Endothelial cell of umbilical vein (primary cell): ENCODE measurements at regions not wholly inside any gene's neighbourhood (a gene's known extent, or its start where the extent isn't known, plus 50 kb on each side); places are given as distances from the start of the nearest gene placed in this dataset.

Experiments used
- BruUV-seq: library from RNA; stranded (reverse); fragments of 400-500 nt; replicated peaks from 2 replicates; lab custom pipeline; 2021; lab: Mats Ljungman, UMichigan
- CTCF ChIA-PET: fragments of 300-600, 350-600 bp; sonication (Branson Sonifier 250); formaldehyde crosslinking; loops from one replicate; lab custom pipeline; 2021; ENCODE audit warnings: antibody characterized with exemption, inconsistent platforms; lab: Charles Lee
- POLR2A ChIA-PET: fragments of 300-600, 350-600 bp; sonication (Branson Sonifier 250); formaldehyde crosslinking; loops from one replicate; lab custom pipeline; 2021; ENCODE audit warnings: antibody characterized with exemption, inconsistent platforms; lab: Charles Lee
- DNase-seq: peaks from one replicate; pipeline ENCODE4 v3.0.0-alpha.2; 2011; ENCODE audit warnings: low read depth, low spot score
- FAIRE-seq: peaks from 2 replicates; lab custom pipeline; 2011; peaks lifted over from hg19 to GRCh38; lab: Jason Lieb, UNC
- H2AFZ ChIP-seq: 2 replicates; pipeline ENCODE4 v1.6.0; 2012; ENCODE audit warnings: low read depth, low read length, control low read depth, inconsistent platforms
- H3K27ac ChIP-seq: 2 replicates; pipeline ENCODE4 v1.5.1; 2011; ENCODE audit warnings: low read depth, mild to moderate bottlenecking, control low read depth, low read length, moderate library complexity; ENCODE audit not compliant: insufficient read depth
- H3K27me3 ChIP-seq, 2 experiments: 2 replicates each; pipeline versions ENCODE4 v1.6.0 to v1.6.1; 2011; ENCODE audit warnings: low read length in 2 of 2, mixed read lengths in 1 of 2; ENCODE audit not compliant: control insufficient read depth in 2 of 2, insufficient read depth in 2 of 2
- H3K36me3 ChIP-seq, 2 experiments: 2 replicates in 1 of 2; 3 replicates in 1 of 2; pipeline ENCODE4 v1.5.1; 2011; ENCODE audit warnings: low read length in 2 of 2, mild to moderate bottlenecking in 1 of 2, moderate library complexity in 1 of 2; ENCODE audit not compliant: control insufficient read depth in 2 of 2, insufficient read depth in 2 of 2; ENCODE audit errors: extremely low read depth in 1 of 2
- H3K4me1 ChIP-seq: 3 replicates; pipeline ENCODE4 v1.5.1; 2011; ENCODE audit warnings: mild to moderate bottlenecking, low read length; ENCODE audit not compliant: control insufficient read depth, insufficient read depth; ENCODE audit errors: extremely low read depth
- H3K4me2 ChIP-seq: 2 replicates; pipeline ENCODE4 v1.6.1; 2011; ENCODE audit warnings: low read length, control low read depth, mixed read lengths; ENCODE audit not compliant: insufficient read depth
- H3K4me3 ChIP-seq, 3 experiments: fragments of 200-600 bp in 1 of 3; sonication (generic), shearing (Covaris generic) in 1 of 3; replicated peaks in 1 of 3; 2 replicates each; pipeline ENCODE4 v1.5.1; 2011 to 2016; ENCODE audit warnings: control low read depth in 3 of 3, low read length in 3 of 3, mild to moderate bottlenecking in 2 of 3, inconsistent platforms in 1 of 3, low read depth in 1 of 3, moderate library complexity in 1 of 3; ENCODE audit not compliant: insufficient read depth in 1 of 3
- H3K79me2 ChIP-seq: 2 replicates; pipeline ENCODE4 v1.6.0; 2012; ENCODE audit warnings: low read length, inconsistent platforms; ENCODE audit not compliant: control insufficient read depth, insufficient read depth
- H3K9ac ChIP-seq: replicated peaks from 2 replicates; pipeline ENCODE3; 2011; ENCODE audit warnings: low read length, control low read depth; ENCODE audit not compliant: insufficient read depth; ENCODE audit errors: extremely low read depth
- H3K9me1 ChIP-seq: replicated peaks from 3 replicates; pipeline ENCODE4 v1.6.0; 2011; ENCODE audit warnings: mild to moderate bottlenecking, low read length; ENCODE audit not compliant: control insufficient read depth, insufficient read depth; ENCODE audit errors: extremely low read depth
- H3K9me3 ChIP-seq: replicated peaks from 2 replicates; pipeline ENCODE4 v1.5.1; 2012; ENCODE audit warnings: low read length, inconsistent platforms; ENCODE audit not compliant: control insufficient read depth, insufficient read depth
- H4K20me1 ChIP-seq: replicated peaks from 2 replicates; pipeline ENCODE3; 2011; ENCODE audit warnings: mild to moderate bottlenecking, low read length; ENCODE audit not compliant: control insufficient read depth, insufficient read depth; ENCODE audit errors: extremely low read depth
- EZH2 ChIP-seq: IDR thresholded peaks from 2 replicates; pipeline ENCODE4 v1.6.1; 2012; ENCODE audit warnings: borderline replicate concordance, low read depth, mild to moderate bottlenecking, moderate library complexity, low read length, inconsistent platforms; ENCODE audit not compliant: severe bottlenecking
- FOS ChIP-seq: IDR thresholded peaks from 2 replicates; pipeline ENCODE4 v1.6.1; 2011; ENCODE audit warnings: mild to moderate bottlenecking, low read length, moderate library complexity, borderline replicate concordance; ENCODE audit not compliant: insufficient read depth
- GATA2 ChIP-seq: IDR thresholded peaks from 2 replicates; pipeline ENCODE4 v1.7.0; 2011; ENCODE audit warnings: low read depth, mild to moderate bottlenecking, moderate library complexity, mixed read lengths, low read length; ENCODE audit not compliant: insufficient read length, insufficient read depth
- JUN ChIP-seq: IDR thresholded peaks from 2 replicates; pipeline ENCODE4 v1.6.1; 2011; ENCODE audit warnings: borderline replicate concordance, low read depth; ENCODE audit not compliant: insufficient read length, insufficient read depth
- MYC ChIP-seq: IDR thresholded peaks from one replicate; pipeline ENCODE4 v1.6.1; 2011; ENCODE audit warnings: mild to moderate bottlenecking, low read depth, low read length
- POLR2A ChIP-seq: IDR thresholded peaks from 2 replicates; pipeline ENCODE4 v1.6.1; 2012; ENCODE audit warnings: low read depth, mild to moderate bottlenecking, control low read depth, low read length
- POLR2AphosphoS5 ChIP-seq: IDR thresholded peaks from 2 replicates; pipeline ENCODE4 v1.6.1; 2012; ENCODE audit warnings: low read depth, mild to moderate bottlenecking, control low read depth, low read length, moderate library complexity; ENCODE audit not compliant: insufficient read depth
- dilution Hi-C: fragments of 300-500 bp; cut with MboI; formaldehyde crosslinking; loops from one replicate; pipeline ENCODE4 v1.15.0; 2019; ENCODE audit warnings: low sequenced_read_pairs; ENCODE audit not compliant: extremely low pct_ligation_motif_present
- intact Hi-C: fragments of 100-400 bp; cut with micrococcal nuclease; formaldehyde crosslinking; loops from one replicate; pipeline ENCODE4 v1.10.0; 2022
- TF ChIP-seq, protein P1 (sequence below): IDR thresholded peaks from 2 replicates; pipeline ENCODE4 v1.6.1; 2011; ENCODE audit not compliant: insufficient read depth, insufficient read length
- TF ChIP-seq, protein P2 (sequence below), 2 donors: IDR thresholded peaks; 1 replicate in 1 of 2; 2 replicates in 1 of 2; pipeline ENCODE4 v1.5.1; 2011; ENCODE audit warnings: low read length in 2 of 2, mild to moderate bottlenecking in 2 of 2, moderate library complexity in 2 of 2, control low read depth in 1 of 2, inconsistent platforms in 1 of 2, low read depth in 1 of 2; ENCODE audit not compliant: insufficient read depth in 1 of 2; ENCODE audit errors: extremely low read depth in 1 of 2

DNA sequence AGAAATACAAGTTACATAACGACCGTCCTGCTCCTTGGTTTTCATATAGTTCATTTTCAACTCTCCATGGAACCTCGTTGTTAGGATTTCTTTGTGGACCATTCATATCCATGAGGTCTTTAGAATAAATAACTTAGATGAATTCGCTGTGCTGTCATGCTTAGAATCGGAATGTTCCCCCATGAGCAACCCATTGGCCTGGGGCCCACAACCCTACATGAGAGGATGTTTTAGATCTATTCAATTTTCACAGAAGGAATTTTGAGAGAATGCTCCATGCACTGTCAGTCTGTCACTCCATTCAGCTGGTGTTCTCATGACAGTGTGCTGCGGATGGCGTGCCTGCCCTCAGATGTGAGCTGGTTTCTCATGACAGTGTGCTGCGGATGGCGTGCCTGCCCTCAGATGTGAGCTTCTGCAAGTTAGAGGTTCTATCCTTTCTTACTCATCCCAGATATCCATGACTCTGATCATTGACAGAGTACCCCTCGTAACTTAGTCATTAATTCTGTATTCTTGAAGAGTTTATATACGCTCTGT is 1193.1 kb downstream of the EFNB2 start:
- POLR2A ChIA-PET: no interaction called here
- no peaks in the 10 kb centered on the region for H3K9me3 ChIP-seq
- TF ChIP-seq, protein P1, sequence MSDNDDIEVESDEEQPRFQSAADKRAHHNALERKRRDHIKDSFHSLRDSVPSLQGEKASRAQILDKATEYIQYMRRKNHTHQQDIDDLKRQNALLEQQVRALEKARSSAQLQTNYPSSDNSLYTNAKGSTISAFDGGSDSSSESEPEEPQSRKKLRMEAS: no peak
- no TSS peak for BruUV-seq
- H3K27me3 ChIP-seq: no peaks in the 10 kb centered on the region
- H3K27ac ChIP-seq: no peak overlapping the region
- dilution Hi-C loops: no loop called here
- FAIRE-seq (no peak), DNase-seq (no peak)
- CTCF ChIA-PET: no interaction called here
- H3K9ac ChIP-seq: no peak overlapping the region
- no peaks in the 10 kb centered on the region for H3K4me1 ChIP-seq
- no peak overlapping the region for H2AFZ ChIP-seq
- no peak overlapping the region for H3K4me3 ChIP-seq
- H3K79me2 ChIP-seq: no peaks in the 10 kb centered on the region
- H3K36me3 ChIP-seq: no peaks in the 10 kb centered on the region
- no peaks in the 10 kb centered on the region for H4K20me1 ChIP-seq
- no peak overlapping the region for H3K4me2 ChIP-seq
- H3K9me1 ChIP-seq: no peaks in the 10 kb centered on the region
- intact Hi-C loops: no loop called here

DNA sequence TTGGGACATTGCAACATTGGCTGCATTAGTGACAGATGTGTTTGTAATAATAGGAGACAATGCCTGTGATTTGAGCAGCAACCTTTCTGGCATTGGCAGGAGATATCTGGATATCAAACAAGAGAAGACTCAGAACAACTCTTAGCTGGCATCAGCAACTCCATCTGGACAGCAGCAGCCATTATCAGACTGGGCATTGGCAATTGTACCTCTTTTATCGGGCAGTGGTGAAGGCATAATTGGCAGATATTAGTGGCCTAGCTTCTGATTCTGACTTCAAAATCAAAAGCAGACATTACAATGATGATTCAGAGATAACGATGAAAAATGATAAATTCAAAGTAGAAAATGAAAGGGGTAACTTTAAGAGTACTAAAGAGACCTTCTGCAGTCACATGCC is 1193.7 kb downstream of the EFNB2 start:
- CTCF ChIA-PET: no interaction called here
- no peaks in the 10 kb centered on the region for H3K9me1 ChIP-seq
- no peaks in the 10 kb centered on the region for H4K20me1 ChIP-seq
- no peak for FAIRE-seq
- no peaks in the 10 kb centered on the region for H3K79me2 ChIP-seq
- no peak overlapping the region for H3K9ac ChIP-seq
- H2AFZ ChIP-seq: no peak overlapping the region
- intact Hi-C loops (no loop called here), dilution Hi-C loops (no loop called here)
- no peak for TF ChIP-seq EZH2
- TF ChIP-seq, protein P2, sequence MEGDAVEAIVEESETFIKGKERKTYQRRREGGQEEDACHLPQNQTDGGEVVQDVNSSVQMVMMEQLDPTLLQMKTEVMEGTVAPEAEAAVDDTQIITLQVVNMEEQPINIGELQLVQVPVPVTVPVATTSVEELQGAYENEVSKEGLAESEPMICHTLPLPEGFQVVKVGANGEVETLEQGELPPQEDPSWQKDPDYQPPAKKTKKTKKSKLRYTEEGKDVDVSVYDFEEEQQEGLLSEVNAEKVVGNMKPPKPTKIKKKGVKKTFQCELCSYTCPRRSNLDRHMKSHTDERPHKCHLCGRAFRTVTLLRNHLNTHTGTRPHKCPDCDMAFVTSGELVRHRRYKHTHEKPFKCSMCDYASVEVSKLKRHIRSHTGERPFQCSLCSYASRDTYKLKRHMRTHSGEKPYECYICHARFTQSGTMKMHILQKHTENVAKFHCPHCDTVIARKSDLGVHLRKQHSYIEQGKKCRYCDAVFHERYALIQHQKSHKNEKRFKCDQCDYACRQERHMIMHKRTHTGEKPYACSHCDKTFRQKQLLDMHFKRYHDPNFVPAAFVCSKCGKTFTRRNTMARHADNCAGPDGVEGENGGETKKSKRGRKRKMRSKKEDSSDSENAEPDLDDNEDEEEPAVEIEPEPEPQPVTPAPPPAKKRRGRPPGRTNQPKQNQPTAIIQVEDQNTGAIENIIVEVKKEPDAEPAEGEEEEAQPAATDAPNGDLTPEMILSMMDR (IDR thresholded peaks at IDR 0.05; ENCODE audit: extremely low read depth in 1 of 2, insufficient read depth in 1 of 2, low read depth in 1 of 2, low read length in 2 of 2): no peak
- TF ChIP-seq POLR2AphosphoS5: no peak
- no peak for TF ChIP-seq POLR2A
- TF ChIP-seq, protein P1: no peak
- no peak for TF ChIP-seq MYC
- no peak for TF ChIP-seq JUN
- TF ChIP-seq FOS: no peak
- no peak for TF ChIP-seq GATA2
- POLR2A ChIA-PET: no interaction called here
- no peak overlapping the region for H3K4me2 ChIP-seq
- H3K9me3 ChIP-seq: no peaks in the 10 kb centered on the region
- H3K36me3 ChIP-seq: no peaks in the 10 kb centered on the region
- no peak for DNase-seq
- H3K4me3 ChIP-seq: no peak overlapping the region
- H3K27me3 ChIP-seq: no peaks in the 10 kb centered on the region
- no peak overlapping the region for H3K27ac ChIP-seq
- H3K4me1 ChIP-seq: no peaks in the 10 kb centered on the region
- BruUV-seq: no TSS peak
